NCI-H1694 (cell line): ENCODE measurements at regions not wholly inside any gene's neighbourhood (a gene's known extent, or its start where the extent isn't known, plus 50 kb on each side); places are given as distances from the start of the nearest gene placed in this dataset.
"Not testable (repeated sequence)": the region's sequence is repeated elsewhere in the genome, so short reads cannot be mapped to it uniquely, and the experiment has no call there.

Source experiments
- DNase-seq: peaks from one replicate; lab custom pipeline; 2025; lab: John Stamatoyannopoulos, UW

- not testable (repeated sequence) for DNase-seq
These were observed 1439.2 kb upstream of the ACVR2A start for GRCh38 chr2:146405402-146406309.

GRCh38 chr2:146403546-146404160 lies 1441.2 kb upstream of the ACVR2A start:
- not testable (repeated sequence) for DNase-seq

GRCh38 chr2:146392631-146393030 lies 1452.2 kb upstream of the ACVR2A start:
- DNase-seq = no peak

GRCh38 chr2:146392186-146392585 lies 1452.6 kb upstream of the ACVR2A start:
- no peak for DNase-seq

- no peak for DNase-seq
These were observed 1456.1 kb upstream of the ACVR2A start for GRCh38 chr2:146388757-146389156.

GRCh38 chr2:146386096-146386495 lies 1458.7 kb upstream of the ACVR2A start:
- DNase-seq = no peak

- DNase-seq = no peak
These were observed 1459.8 kb upstream of the ACVR2A start for GRCh38 chr2:146385031-146385430.

GRCh38 chr2:146376511-146377064 lies 1468.2 kb upstream of the ACVR2A start:
- no peak for DNase-seq

GRCh38 chr2:146374505-146374904 lies 1470.3 kb upstream of the ACVR2A start:
- no peak for DNase-seq

GRCh38 chr2:146371364-146371763 lies 1473.5 kb upstream of the ACVR2A start:
- DNase-seq = not testable (repeated sequence)

GRCh38 chr2:146370826-146371225 lies 1474.0 kb upstream of the ACVR2A start:
- DNase-seq = no peak

GRCh38 chr2:146366276-146366675 lies 1478.6 kb upstream of the ACVR2A start:
- no peak for DNase-seq

GRCh38 chr2:146365041-146365440 lies 1479.8 kb upstream of the ACVR2A start:
- no peak for DNase-seq

- DNase-seq = no peak
These were observed 1481.1 kb upstream of the ACVR2A start for GRCh38 chr2:146363731-146364130.

- no peak for DNase-seq
These were observed 1493.1 kb upstream of the ACVR2A start for GRCh38 chr2:146351689-146352088.

- no peak for DNase-seq
These were observed 1495.5 kb upstream of the ACVR2A start for GRCh38 chr2:146349334-146349733.

- no peak for DNase-seq
These were observed 1519.9 kb upstream of the ACVR2A start for GRCh38 chr2:146324951-146325350.

GRCh38 chr2:146323564-146323963 lies 1521.3 kb upstream of the ACVR2A start:
- DNase-seq = no peak

- DNase-seq = no peak
These were observed 1523.7 kb upstream of the ACVR2A start for GRCh38 chr2:146321175-146321574.

- no peak for DNase-seq
These were observed 1526.9 kb upstream of the ACVR2A start for GRCh38 chr2:146317959-146318358.

GRCh38 chr2:146312899-146313298 lies 1531.9 kb upstream of the ACVR2A start:
- no peak for DNase-seq

GRCh38 chr2:146305164-146305563 lies 1539.7 kb upstream of the ACVR2A start:
- no peak for DNase-seq

GRCh38 chr2:146301287-146301686 lies 1543.5 kb upstream of the ACVR2A start:
- no peak for DNase-seq
